Inflammatory macrophage treated with lipopolysaccharide for 4 hours (primary cell): ENCODE measurements at regions not wholly inside any gene's neighbourhood (a gene's known extent, or its start where the extent isn't known, plus 50 kb on each side); places are given as distances from the start of the nearest gene placed in this dataset.
A peak's percentile ranks its signal among the peaks of the same experiment; 100 is the strongest.
"Not testable (repeated sequence)": the region's sequence is repeated elsewhere in the genome, so short reads cannot be mapped to it uniquely, and the experiment has no call there.

ENCODE experiments used
- DNase-seq: peaks from one replicate; pipeline ENCODE4 v3.0.0-alpha.2; 2020

- DNase-seq: not testable (repeated sequence)
These were observed 78.3 kb upstream of the EED start for GRCh38 chr11:86166287-86166686.

DNA sequence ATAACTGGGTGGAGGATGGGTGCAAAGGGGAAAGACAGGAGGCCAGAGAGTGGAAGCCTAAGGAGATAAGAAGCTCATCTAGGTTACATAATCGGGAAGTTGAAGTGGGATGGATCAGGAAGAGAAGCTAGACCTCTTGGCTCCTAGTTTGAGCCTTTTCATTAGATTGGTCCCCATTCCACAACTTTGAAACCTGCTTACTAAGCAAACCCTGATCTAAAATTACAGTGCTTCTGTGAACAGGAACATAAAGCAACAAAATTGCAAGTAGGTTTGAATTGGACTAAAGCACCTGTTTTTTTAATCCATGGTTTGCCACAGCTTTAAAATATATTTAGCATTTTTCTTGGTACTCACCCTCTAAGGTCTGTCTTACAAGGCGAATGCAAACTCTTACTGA lies 80.4 kb upstream of the EED start:
- DNase-seq: no peak

DNA sequence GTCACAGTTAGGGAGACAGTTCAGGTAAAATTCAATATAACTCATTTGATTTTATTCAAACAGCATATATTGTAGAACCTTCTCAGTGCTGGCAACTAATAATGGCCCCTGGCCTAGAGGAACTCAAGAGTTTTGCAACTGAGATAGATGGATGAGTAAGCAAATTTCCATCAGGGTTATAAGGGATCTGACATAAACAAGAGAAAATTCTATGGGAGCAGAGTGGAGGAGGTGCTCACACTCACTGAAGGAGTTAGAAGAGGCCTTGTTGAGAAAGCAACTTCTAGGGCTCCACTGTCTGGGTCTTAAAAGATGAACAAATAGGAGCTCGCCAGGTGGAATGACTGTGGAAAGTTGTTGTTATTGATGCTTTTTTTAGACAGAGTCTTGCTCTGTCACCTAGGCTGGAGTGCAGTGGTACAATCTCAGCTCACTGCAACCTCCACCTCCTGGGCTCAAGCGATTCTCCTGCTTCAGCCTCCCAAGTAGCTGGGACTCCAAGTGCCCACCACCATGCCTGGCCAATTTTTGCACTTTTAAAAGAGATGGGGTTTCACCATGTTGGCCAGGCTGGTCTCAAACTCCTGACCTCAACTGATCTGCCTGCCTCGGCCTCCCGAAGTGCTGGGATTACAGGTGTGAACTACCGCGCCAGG lies 81.2 kb upstream of the EED start:
- DNase-seq: peak; percentile 86

DNA sequence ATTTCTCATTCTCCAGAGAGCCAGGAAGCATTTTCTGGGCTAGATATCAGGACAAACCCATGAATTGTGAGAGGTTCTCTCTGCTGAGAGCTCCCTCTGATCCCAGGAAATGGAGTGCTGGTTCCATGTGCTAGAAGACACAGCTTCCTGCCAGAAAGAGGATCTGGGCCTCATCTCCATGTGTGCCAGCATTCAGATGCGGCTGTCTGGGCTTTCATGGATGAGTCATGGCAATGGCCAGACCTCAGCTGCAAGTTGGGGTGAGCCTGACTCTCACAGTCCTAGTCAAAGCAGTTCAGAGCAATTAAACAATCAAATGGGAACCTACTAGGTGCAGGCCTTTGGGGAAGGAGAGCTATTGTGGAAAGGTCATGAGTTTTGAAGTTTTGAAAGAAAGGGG lies 82.3 kb upstream of the EED start:
- peak; percentile 90 for DNase-seq

- DNase-seq: no peak
These were observed 82.7 kb upstream of the EED start for GRCh38 chr11:86161837-86162236.

GRCh38 chr11:86161336-86161735 lies 83.2 kb upstream of the EED start:
- peak; percentile 24 for DNase-seq

GRCh38 chr11:86160541-86161149 lies 83.9 kb upstream of the EED start:
- no peak for DNase-seq

- no peak for DNase-seq
These were observed 85.0 kb upstream of the EED start for GRCh38 chr11:86159581-86159891.

GRCh38 chr11:86158704-86159580 lies 85.6 kb upstream of the EED start:
- DNase-seq: no peak

DNA sequence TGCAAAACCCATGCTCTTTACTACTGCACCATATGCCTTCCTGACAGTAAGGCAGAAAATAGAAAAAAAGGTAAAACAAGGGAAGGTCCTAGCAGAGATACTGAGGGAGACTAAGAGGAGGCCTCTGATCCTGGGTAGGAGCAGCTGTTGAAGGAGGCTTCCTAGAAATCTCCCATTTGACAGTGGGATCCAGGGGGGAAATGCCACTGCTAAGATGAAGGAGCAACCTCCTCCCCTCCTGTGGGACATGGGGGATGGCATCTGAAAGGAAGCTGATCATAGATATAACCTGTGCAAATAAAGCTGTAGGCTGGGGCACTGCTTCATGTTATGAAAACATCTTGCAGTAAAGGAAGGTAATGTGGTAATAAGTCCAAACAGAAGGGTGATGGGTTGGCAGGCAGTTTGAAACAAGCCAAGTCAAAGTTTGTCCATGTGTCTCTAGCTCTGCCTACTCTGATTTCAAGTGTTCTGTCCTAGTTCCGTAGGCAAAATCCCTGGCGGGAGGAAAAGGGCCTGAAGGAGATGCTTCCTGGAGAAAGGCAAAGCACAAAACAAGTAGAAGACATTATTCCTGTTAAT lies 86.7 kb upstream of the EED start:
- no peak for DNase-seq

GRCh38 chr11:86156397-86156955 lies 87.6 kb upstream of the PICALM start:
- DNase-seq: peak; percentile 42

GRCh38 chr11:86155200-86155844 lies 86.4 kb upstream of the PICALM start:
- no peak for DNase-seq

DNA sequence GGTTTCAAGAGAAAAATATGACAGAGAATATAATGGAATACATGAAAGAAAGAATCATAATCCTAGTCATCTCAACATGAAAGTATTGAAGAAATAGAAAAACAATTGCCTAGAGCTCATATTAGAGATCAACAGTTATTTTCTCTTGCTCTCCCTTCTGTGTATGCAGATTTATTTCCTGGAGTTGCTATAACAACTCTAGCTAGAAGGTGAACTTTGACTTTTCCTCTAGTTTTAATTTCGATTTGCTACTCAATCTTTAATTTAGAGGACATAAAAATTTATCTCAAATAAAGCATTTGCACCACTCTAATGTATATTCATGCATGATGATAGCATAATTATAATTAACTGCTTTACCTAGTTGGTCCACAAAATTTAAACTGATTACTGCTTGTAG lies 84.6 kb upstream of the PICALM start:
- no peak for DNase-seq

DNA sequence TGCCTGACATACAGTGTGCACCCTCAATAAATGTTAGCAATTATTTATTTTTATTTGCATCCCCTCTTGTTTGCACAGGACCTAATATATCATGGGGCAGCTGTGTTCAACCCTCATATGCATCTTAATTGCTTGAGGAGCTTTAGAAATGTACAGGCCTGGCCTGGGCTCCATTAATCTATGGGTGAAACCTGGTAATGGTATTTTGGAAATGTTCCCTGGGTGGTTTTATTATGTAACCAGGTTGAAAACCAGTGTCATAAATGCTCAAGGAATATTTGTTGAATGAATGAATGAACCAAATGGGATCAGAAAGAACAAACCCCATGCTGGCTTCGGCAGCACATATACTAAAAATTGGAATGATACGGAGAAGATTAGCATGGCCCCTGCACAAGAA lies 84.0 kb upstream of the PICALM start:
- no peak for DNase-seq

DNA sequence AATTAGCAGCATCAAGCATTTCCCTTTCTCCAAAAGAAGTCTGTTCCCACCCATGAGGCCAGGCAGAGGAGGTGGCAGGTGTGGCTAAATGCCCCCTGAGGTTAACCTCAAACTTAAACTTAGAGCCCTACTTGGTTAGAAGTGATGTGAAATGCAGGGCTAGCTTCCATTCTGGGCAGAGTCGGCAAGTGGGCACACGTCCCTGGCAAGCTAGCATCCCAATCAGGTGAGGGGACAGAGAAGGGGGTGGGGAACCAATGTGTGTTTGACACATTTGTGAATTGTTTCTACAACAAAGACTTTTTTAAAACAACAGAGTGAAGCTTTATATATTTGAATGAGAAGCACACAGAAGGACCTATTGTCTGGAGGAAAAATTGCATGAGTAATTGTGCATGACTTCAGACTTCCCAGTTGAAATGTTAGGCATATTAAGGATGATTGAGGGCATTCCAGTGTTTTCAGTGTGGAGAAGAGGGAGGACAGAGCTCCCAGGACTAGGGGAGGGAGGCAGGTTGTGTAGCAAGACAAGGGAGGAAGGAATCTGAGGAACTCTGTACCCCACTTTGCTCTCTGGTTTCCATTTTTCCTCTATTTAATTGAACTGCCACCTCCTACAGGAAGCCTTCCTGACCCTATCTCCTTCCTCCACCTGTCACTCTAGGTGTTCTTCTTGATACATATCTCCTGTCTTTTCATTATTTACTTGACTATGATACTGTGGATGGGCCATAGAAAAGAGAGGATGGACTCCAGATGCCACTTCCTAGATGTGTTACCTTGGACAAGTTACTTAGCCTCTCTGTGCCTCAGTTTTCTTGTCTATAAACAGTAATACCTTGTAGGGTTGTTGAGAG lies 83.3 kb upstream of the PICALM start:
- no peak for DNase-seq

GRCh38 chr11:86151174-86152005 lies 82.5 kb upstream of the PICALM start:
- no peak for DNase-seq

- no peak for DNase-seq
These were observed 81.9 kb upstream of the PICALM start for GRCh38 chr11:86150847-86151173.

DNA sequence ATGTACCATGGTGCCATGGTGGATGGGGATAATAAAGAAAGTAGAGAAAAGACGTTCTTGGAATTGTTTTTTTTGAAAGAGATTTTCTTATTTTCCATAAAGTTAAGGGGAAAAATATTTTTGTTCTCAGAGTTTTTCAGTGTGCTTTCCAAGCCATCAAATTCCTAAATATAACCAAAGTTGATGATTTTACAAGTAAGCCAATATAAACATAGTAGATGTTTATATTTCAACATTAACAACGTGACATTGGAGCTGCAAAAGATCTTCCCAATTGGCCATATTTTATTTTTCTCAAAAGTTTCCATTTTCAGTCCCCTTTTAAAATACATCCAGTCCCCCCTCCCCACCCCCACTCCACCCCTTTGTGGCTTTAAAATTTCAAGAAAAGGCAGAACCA lies 80.9 kb upstream of the PICALM start:
- no peak for DNase-seq

DNA sequence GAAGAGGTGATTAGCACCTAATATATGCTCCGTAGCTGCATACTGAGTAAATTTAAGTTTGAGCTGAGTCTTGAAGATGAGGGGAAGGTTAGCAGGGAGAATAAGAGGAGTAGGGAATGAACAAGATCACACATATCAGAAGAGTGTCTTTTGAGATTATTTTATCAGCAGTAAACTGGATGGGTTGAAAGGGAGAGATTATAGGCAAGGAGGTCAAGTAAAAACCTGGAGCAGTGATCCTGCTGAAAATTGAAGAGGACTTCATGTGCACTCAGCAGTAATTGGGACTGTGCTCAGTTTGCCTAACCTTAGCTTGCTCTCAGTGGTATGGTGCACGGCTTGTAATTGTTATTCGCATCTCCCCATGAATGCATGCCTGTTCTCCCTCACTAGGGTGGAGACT lies 79.5 kb upstream of the PICALM start:
- no peak for DNase-seq

- no peak for DNase-seq
These were observed 78.1 kb upstream of the PICALM start for GRCh38 chr11:86147004-86147403.
